ENCODE measurements at regions not wholly inside any gene's neighbourhood (a gene's known extent, or its start where the extent isn't known, plus 50 kb on each side); places are given as distances from the start of the nearest gene placed in this dataset.
"Not testable (repeated sequence)": the region's sequence is repeated elsewhere in the genome, so short reads cannot be mapped to it uniquely, and the experiment has no call there.

GRCh38 chr4:38298868-38299713 is 338.9 kb downstream of the PTTG2 start:
- H3K9me3 Mint-ChIP-seq: peaks cover 82% of the 10 kb centered on the region
- no peak for DNase-seq

GRCh38 chr4:38302910-38303309 is 342.7 kb downstream of the PTTG2 start:
- DNase-seq: no peak

More at GRCh38 chr4:38298868-38299713, 338.9 kb downstream of the PTTG2 start:
- H3K36me3 Mint-ChIP-seq (ENCODE audit: low read depth): peaks cover 47% of the 10 kb centered on the region
- TF ChIP-seq, protein P1, sequence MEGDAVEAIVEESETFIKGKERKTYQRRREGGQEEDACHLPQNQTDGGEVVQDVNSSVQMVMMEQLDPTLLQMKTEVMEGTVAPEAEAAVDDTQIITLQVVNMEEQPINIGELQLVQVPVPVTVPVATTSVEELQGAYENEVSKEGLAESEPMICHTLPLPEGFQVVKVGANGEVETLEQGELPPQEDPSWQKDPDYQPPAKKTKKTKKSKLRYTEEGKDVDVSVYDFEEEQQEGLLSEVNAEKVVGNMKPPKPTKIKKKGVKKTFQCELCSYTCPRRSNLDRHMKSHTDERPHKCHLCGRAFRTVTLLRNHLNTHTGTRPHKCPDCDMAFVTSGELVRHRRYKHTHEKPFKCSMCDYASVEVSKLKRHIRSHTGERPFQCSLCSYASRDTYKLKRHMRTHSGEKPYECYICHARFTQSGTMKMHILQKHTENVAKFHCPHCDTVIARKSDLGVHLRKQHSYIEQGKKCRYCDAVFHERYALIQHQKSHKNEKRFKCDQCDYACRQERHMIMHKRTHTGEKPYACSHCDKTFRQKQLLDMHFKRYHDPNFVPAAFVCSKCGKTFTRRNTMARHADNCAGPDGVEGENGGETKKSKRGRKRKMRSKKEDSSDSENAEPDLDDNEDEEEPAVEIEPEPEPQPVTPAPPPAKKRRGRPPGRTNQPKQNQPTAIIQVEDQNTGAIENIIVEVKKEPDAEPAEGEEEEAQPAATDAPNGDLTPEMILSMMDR (IDR thresholded peaks at IDR 0.05): no peak
- no peaks in the 10 kb centered on the region for H3K4me1 Mint-ChIP-seq
- no peak overlapping the region for H3K4me3 Mint-ChIP-seq
- H3K27ac Mint-ChIP-seq: no peak overlapping the region
- H3K27me3 Mint-ChIP-seq (ENCODE audit: low read depth, poor library complexity): peaks cover 3% of the 10 kb centered on the region

GRCh38 chr4:38304460-38304859 is 344.3 kb downstream of the PTTG2 start:
- H3K36me3 Mint-ChIP-seq (ENCODE audit: low read depth): peaks cover 17% of the 10 kb centered on the region
- not testable (repeated sequence) for DNase-seq; H3K4me1 Mint-ChIP-seq; H3K27me3 Mint-ChIP-seq (ENCODE audit: low read depth, poor library complexity); H3K27ac Mint-ChIP-seq; H3K4me3 Mint-ChIP-seq
- peaks cover 40% of the 10 kb centered on the region for H3K9me3 Mint-ChIP-seq

More at GRCh38 chr4:38302910-38303309, 342.7 kb downstream of the PTTG2 start:
- H3K36me3 Mint-ChIP-seq (ENCODE audit: low read depth): peaks cover 26% of the 10 kb centered on the region
- no peak overlapping the region for H3K27ac Mint-ChIP-seq
- peaks cover 55% of the 10 kb centered on the region for H3K9me3 Mint-ChIP-seq
- no peaks in the 10 kb centered on the region for H3K27me3 Mint-ChIP-seq (ENCODE audit: low read depth, poor library complexity)
- H3K4me1 Mint-ChIP-seq: no peaks in the 10 kb centered on the region
- H3K4me3 Mint-ChIP-seq: no peak overlapping the region
- TF ChIP-seq, protein P1 (IDR thresholded peaks at IDR 0.05): no peak

DNA sequence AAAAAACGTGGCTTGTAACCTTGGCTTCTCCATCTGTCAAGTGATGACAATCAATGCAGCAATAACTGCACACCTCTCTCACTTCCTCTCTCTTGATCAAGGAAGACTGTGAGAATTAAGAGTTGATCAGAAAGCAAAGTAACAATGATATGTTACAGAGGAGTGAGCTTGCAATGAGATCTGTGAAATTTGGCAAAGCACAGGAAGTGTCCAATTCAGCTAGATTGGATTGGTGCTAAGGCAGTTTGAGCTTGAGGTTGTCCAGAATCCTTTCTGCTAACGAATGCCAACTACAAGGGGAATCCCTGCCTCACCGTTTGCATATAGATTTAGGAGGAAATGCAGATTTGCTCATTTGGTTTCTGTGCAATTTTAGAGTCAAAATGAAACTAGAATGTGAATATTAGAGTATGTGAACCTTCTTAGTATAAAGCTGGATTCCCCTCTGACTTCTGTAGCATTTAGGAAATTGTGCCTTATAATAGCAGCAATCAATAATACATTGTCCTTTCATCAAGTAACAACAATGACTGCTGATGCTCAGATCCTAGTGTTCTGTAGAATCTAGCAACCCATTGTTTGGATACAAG is 346.4 kb downstream of the PTTG2 start:
- no peaks in the 10 kb centered on the region for H3K36me3 Mint-ChIP-seq (ENCODE audit: low read depth)
- no peak overlapping the region for H3K4me3 Mint-ChIP-seq
- H3K9me3 Mint-ChIP-seq: peaks cover 18% of the 10 kb centered on the region
- no peak overlapping the region for H3K27ac Mint-ChIP-seq
- TF ChIP-seq, protein P1 (IDR thresholded peaks at IDR 0.05): no peak
- no peaks in the 10 kb centered on the region for H3K4me1 Mint-ChIP-seq
- no peak for DNase-seq
- peaks cover 4% of the 10 kb centered on the region for H3K27me3 Mint-ChIP-seq (ENCODE audit: low read depth, poor library complexity)

DNA sequence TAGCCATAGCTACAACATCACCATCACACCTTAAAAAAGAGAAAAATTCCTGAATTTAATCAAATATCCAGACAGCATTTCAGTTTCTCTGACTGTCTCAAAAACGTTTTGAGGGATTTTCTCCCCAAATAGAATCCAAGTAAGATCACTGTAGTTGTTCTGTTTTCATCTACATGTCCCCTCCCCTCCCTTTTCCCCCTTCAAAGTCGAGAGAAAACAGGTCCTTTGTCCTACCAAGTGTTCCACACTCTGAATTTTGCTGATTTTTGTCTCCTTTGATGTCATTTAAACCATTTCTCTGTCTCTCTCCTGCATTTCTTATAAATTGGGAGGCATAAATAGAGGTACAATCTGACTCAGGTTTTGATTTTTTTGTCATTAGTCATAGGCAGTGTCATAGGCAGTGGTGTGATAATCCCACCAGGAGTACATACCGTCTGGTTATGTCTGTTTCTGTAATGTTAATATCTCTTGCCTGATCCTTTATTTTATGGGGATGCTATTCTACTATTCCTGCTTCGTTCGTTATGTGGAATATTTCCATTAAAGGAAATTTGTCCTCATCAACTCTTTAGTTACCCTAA is 348.6 kb downstream of the PTTG2 start:
- H3K9me3 Mint-ChIP-seq: peaks cover 21% of the 10 kb centered on the region
- TF ChIP-seq, protein P1 (IDR thresholded peaks at IDR 0.05): no peak
- DNase-seq: no peak
- peaks cover 6% of the 10 kb centered on the region for H3K27me3 Mint-ChIP-seq (ENCODE audit: low read depth, poor library complexity)
- H3K4me3 Mint-ChIP-seq: no peak overlapping the region
- peaks cover 3% of the 10 kb centered on the region for H3K4me1 Mint-ChIP-seq
- no peak overlapping the region for H3K27ac Mint-ChIP-seq
- peaks cover 4% of the 10 kb centered on the region for H3K36me3 Mint-ChIP-seq (ENCODE audit: low read depth)

DNA sequence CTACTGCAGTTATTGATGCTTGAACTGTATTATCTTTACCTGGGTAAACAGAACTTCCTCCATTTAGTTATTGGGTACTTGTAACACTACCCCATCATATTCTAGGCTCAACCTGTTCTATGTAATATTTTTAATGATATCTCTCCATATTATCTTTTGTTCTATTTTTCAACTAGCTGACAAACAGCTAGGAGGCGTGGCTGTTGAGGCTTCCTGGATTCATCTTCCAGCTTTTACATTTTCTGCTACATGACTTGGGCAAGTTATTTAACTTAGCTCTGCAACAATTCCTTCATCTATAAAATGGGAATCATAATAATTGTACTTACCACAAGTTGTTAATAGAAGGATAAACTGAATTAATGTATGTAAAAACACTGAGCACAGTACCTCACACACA is 349.3 kb downstream of the PTTG2 start:
- TF ChIP-seq, protein P1 (IDR thresholded peaks at IDR 0.05): no peak
- H3K27ac Mint-ChIP-seq: no peak overlapping the region
- H3K36me3 Mint-ChIP-seq (ENCODE audit: low read depth): peaks cover 4% of the 10 kb centered on the region
- H3K9me3 Mint-ChIP-seq: peaks cover 18% of the 10 kb centered on the region
- peaks cover 9% of the 10 kb centered on the region for H3K4me1 Mint-ChIP-seq
- no peak overlapping the region for H3K4me3 Mint-ChIP-seq
- DNase-seq: no peak
- peaks cover 6% of the 10 kb centered on the region for H3K27me3 Mint-ChIP-seq (ENCODE audit: low read depth, poor library complexity)
